Middle frontal gyrus (tissue), 1 donor: ENCODE measurements at regions not wholly inside any gene's neighbourhood (a gene's known extent, or its start where the extent isn't known, plus 50 kb on each side); places are given as distances from the start of the nearest gene placed in this dataset.
"Not testable (repeated sequence)": the region's sequence is repeated elsewhere in the genome, so short reads cannot be mapped to it uniquely, and the experiment has no call there.

Source experiments
- DNase-seq: peaks from one replicate; pipeline ENCODE4 v3.0.0-alpha.2; 2015; ENCODE audit warnings: low spot score; ENCODE audit errors: extremely low spot score

DNA sequence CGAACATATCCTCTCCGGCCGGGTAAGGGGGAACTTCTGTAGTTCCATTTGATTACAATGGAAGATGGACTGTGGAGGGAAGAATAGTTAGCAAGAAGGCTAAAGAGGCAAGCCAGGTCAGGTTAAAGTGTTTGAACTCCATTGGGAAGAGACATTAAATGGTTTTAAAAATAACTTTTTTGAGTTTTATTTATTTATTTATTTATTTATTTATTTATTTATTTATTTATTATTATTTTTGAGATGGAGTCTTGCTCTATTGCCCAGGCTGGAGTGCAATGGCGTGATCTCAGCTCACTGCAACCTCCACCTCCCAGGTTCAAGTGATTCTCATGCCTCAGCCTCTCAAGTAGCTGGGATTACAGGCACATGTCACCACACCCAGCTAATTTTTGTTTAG, 441.9 kb downstream of the TOX3 start:
- DNase-seq, result not testable (repeated sequence)

DNA sequence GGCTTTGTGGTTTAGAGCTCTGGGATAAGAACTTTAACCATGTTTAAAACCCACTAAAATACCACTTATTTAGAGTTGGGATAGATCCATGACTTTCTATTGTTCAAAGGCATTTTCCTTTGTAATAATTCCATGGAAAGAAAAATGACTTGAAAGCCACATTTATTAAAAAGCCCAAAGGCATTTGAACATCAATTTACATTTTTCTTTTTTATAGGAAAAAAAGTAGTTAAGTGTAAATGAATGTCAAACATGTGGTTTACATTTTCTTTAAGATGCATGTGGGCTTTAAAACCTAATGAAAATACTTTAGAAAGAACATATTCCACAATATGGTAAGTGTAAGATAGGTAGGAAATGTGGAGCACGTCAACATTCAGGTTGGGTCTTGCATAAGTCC, 443.2 kb downstream of the TOX3 start:
- DNase-seq, result no peak

DNA sequence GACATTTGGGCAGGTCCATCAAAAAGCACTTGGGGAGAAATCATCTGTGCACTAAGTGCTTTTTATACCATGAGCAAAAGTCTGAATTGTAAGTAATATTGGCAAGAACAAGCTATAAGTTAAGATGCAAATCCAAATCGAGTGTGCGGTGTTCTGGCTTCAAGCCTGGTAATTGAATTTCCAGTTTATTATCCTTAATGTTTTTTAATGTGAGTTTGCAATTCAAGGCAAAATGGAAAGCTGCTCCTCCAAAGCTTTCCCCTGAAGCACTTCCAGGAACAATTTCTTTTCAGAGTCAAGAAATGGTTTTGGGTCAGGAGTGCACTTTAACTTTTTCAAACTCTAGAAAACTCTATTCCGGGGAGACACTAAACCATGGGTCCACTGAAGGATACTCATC, 445.7 kb downstream of the TOX3 start:
- DNase-seq, result no peak

DNA sequence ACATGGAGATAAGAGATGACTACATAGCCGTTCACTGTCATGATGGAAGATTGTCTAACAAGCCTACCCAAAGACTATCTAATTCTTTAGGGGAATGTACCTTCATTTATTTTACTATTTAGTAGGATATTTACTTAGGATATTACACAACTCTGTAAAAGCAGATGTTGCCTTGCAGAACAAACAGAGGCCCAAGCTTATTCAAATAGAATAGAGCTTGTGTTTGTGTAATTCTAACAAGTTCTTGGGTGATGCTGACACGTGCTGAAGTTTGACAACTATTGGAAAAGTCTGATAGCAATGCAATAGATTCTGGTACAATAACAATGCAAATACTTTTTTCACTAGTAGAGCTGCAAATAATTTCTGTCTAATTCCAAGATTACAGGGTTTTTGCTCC, 447.6 kb downstream of the TOX3 start:
- DNase-seq, result no peak

DNA sequence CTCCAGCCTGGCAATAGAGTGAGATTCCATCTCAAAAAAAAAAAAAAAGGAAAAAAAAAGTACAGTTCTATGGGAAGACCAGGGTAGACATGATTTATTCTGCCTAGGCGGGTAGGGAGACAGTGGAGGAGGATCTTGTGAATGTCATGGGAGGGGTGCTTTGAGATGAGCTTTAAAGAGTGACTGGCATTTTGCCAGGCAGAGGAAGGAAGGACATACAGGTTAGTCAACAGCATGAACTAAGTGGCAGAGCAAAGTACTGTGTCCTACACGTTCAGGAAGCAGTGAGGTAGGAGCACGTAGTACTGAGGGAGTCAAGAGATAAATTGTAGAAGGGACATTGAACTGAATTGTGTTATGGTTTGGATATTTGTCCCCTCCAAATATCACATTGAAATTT, 451.5 kb downstream of the TOX3 start:
- no peak for DNase-seq

DNA sequence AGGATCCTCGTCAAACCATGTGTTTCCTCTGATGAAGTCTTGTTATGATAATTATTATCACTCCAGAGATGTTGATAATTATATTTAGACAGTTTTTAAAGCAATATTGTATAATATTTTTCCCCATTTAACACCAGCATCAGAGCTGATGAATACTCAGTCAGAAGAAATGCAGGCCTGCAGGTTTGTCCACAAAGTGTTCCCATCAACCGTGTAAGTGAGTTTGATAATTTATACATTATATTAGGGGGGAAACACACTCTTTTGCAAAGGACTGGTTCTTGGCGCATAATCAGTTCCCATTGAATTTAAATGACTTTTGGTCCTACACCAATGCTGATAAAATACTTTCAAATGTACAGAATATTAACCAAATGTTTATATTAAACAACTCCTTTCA, 454.8 kb downstream of the TOX3 start:
- no peak for DNase-seq

DNA sequence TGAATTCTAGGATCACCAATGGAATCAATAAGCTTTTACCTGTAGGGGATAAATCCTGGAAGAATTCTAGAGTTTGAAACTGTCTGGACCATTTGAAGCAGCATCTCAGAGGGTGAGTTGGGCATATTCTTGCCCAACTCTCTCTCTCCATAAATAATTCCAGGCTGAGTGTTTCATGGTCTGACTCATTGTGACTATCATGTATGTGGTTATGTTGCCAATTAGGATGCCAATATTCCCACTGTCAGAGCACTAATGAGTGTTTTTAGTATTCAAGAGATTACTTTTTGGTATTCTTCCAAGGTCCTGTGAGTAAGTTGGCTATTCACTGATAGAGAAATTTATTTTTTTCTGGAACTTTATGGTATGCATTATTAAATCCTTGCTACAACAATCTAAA, 456.9 kb downstream of the TOX3 start:
- DNase-seq, result no peak

DNA sequence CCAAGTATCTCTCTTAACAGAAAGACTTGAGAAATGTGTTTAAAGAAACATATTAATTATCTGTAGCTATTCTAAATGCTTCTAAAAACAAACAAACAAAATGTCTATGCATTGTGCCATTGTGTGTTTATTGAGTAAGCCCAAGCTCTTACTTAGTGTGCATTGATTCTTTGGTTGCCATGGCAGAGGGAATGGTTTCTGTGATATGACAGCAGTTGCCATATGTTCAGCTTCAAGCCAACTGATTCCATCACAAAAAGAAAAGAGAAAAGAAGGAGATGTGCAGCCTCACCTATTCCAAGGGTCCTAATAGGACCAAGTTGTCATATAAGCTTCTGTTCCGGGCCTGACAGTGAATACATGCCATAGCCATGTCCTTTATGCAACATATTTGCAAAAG, 457.5 kb downstream of the TOX3 start:
- no peak for DNase-seq

DNA sequence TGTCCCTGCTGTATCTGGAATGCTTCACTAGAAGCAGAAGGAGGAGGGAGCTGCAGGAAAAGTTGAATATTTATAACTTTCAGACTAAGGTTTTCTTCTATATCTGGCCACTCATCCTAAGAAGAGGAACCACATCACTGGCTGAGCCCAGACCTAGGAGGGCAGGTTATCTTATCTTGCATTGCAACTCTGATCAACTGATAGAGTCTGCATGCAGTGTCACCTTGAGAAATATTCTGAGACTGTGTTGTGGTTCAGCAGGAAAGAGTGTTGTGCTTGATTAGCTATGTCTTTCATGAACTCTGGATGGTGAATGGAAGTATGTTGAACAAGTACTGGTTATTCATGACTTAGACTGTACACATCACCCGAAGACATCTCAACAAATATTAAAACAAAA, 460.0 kb downstream of the TOX3 start:
- no peak for DNase-seq

DNA sequence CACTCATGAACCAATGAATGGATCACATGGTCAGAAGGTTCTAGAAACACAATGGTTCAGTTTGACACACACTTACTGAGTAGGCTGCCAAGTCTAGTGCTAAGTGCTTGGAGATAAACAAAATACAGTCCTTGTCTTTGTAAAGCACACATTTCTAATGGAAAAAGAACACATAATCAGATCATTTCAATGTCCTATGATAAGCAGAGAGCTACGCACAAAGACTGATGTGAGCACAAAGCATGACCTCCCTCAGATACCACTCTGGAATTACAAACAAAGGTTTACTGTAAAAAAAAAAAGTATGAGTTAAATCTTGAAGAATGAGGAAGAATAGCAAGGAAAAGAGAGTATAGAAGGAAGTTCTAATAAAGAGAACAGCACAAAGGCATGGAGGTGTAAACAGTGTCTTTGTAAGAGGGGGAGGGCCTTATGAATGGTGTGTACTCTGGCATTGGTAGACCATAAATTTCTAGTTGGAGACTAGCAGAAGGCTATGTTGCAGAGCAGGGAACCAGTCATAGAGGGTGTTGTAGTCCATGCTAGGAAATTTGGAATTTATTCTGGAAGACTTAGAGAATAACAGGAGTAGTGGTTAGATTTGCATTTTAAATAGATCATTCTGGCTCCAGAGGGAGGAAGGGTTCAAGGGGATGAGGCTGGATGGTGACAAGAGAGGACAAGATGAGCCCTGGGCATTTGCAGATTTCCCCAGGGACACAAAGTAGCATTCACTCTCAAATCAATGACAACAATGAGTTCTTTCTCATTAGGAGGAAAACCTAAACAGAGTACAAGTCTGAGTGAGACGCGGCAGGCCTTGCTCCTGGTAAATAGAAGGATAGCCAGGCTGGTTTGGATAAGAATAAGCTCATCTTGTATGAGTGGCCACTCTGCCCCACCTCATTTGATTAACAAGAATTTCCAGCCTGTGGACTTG, 468.0 kb downstream of the TOX3 start:
- no peak for DNase-seq

DNA sequence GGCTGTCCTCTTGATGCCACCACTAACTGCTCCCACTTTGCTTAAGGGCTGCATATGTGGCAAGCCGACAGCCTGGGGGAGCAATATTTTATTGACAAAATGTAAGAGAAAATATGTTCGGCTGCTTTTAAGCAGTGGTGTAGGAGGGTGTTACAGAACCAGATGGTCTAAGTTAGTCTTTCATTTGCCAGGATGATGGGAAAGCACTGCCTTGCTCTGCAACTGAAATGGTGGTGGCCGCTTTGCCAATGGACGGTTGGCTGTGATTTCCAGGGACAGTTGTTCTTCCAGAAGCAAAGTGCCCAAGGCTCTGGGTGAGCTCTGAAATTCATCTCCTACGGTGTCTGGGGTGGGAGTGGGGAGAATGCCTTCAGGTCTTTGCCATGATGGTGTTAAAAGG, 469.3 kb downstream of the TOX3 start:
- no peak for DNase-seq

DNA sequence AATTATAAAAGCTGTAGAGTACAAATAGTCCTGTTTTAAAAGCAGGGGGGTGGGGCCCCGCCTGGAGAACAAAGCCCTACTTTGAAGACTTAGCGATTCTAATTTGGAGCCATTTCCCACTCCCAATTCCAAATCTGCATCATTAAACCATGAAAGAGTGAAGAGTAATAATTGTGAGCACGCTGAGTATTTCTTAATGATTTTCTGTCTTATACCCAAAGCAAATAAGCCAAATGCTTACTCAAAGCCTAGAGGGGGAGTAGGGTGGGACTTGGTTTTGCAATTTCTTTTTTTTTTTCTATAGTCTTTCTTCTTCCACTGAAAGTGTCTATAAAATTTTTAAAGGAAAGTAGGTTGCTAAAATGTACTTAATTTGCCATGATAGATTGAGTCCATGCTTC, 470.1 kb downstream of the TOX3 start:
- no peak for DNase-seq

DNA sequence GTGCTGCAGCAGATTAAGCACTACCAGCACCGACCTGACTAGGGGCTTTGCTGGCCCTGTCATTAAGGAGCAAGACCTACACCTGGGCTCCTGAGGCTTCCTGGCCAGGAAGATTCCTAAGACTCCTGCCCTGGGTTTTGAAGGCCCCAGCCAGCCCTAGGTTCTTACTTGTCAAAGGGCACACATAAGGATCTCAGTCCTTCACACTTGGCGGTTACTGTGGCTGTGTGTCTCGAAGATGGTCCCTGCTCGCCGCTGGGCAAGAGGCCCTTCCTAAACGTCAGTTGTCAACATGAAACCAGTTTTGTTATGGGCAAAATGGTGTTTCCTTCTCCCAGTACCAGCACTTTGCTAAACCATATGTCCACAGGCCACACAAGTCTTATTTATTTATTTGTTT, 470.6 kb downstream of the TOX3 start:
- DNase-seq, result no peak

DNA sequence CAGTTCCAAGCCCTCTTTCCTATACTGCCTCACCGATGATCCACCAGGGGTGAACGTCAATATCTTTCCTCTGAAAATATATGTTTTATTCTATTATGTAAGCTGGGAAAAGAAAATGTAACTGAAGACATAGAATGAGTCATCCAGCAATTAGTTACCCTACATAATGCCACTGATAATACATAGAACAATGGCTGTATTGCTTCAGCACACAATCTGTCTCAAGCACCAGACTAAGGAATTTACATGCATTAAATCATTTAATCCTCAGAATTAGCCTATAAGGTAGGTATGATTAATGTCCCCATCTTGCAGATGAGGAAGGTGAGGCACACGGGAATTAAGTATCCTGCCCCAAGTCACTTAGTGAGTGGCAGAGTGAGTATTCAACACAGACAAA, 472.8 kb downstream of the TOX3 start:
- DNase-seq, result no peak

DNA sequence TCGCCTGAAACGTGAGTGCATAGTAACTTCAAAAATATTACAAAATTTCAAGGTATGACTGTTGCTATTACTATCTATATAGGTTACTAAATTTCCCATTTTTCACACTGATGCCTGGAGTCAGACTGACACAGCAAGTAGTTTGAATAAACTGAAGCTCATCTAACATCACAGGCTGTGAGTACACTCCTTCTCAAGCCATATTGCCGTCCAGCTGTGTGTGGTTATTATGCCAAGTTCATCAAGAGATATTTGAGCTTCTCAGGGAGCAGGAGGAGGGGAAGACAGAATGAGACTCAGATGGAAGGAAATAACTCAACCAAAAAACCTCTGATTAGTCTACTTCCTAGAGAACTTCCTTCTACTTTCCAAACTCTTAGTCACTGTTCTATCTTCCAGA, 473.9 kb downstream of the TOX3 start:
- DNase-seq, result no peak

DNA sequence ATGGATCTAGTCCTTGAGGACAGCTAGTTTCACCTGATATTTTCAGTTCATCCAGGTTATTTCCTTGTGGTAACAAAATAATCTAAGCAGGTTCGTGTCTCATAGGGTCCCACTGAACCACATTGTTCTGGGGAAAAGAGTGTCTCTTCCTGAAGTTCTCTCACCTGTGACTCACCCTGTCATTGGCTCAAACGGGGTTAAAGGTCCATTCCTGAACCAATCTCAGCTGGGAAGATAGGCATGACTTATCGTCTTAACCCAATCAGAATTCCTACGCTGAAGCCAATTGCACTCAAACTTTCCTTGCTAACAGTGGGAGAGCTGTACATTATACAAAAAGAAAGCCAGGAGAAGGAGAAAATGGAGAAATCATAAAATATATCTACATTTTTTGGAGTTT, 475.8 kb downstream of the TOX3 start:
- no peak for DNase-seq

DNA sequence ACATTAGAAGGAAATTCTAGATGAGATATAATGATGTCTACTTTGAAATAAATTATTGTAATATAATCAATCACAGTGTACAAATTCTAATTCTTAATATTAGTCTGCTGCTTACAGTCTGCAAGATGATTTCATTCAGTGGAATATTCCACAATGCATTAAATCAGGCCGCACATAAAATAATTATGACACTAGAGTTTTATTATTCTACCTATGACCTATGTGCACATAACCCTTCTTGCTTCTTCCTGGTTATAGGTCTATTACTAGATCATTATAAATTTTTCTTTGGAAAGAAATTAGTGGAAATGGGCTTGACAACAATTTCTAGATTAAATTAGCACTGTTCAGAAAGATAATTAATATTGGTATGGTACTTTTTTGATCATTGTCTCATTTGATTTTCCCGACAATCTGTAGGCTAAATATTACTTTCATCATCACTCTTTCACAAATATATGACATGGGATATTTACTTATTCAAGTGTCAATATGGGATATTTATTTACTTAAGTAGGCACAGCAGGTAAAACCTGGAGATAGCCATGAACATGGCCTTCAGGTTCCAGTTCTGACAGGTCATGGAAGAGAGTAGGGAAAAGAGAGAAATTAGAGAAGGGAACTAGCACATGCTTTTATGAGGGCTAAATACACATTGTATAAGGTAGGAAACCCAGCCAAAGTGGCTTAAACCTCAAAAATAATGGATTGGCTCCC, 476.4 kb downstream of the TOX3 start:
- no peak for DNase-seq

DNA sequence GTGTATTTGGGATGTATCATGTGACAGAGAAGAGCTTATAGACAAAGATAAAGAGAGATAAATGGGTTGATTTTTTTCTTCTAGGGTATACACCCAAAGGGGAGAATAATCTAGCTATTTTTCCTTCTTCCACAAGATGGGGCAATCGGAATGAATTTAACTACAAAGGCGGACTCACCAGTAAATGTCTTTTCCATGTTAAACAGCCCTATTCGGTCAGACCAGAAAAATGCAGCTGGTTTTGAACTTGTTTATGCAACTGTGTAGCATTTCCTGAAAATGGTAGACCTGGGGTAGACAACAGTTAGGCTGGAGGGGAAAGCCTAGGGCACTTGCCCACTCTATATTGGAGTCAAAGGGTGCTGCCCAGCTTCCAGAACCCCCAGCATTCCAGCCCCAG, 477.1 kb downstream of the TOX3 start:
- peak; percentile 47 for DNase-seq

DNA sequence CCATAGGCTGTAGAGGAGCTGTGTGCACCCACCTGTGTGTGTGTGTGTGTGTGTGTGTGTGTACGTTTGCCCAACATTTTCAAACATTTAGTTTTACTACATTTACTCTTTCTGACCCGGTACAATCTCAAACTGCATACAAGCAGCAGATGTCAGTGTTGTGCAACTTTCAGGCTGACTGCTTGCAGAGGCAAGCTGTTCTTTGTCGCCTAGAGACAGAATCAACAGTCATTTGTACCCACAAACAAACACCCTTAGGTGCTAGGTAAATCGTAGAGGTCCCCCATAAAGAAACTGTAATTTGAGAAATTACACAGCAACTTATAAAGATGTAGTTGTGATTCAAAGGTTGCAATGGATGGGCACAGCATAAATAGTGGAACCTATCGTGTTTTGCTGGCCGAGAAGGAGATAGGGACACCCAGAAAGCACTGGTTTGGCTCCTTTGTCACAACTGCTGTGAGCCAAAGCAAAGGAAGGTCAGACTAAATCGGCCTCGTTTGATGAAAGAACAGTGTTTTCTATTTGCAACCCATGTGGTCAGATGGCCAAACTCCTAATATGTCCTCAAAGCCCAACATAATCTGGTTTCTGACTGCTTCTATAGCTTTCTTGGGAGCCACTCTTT, 478.4 kb downstream of the TOX3 start:
- DNase-seq, result peak; percentile 56

DNA sequence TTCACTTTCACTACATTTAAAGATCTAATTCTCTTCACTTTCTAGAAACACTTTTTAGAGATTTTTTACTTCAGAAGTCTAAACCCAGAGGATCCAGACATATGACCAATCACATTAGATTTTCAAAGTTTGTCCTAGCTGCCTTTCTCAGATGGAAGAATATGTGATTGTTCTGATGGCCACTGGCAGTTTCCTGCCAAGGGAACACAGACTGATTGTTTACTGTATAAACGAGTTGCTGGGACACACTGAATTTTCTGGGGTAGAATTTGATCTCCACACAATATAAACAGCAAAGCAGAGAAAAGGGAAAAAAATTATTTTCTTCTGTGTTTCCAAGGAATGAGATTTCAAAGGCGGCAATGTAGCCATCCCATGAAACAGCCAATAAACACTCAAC, 480.0 kb downstream of the TOX3 start:
- DNase-seq, result no peak

DNA sequence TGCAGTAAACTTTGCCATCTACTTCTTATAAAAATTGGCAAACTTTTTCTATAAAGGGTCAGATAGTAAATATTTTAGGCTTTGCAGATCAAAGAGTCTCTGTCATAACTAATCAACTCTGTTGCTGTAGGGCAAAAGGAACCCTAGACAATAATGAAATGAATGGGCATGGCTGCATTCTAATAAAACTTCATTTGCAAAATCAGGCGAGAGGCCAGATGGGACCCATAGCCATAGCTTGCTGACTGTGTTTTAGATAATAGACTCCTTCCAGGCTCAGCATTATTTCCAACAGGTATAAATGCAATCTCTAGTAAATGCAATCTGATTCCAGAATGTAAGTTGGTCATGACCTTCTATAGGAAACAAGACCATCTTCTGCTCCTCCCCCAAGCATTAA, 490.7 kb downstream of the TOX3 start:
- DNase-seq, result no peak

DNA sequence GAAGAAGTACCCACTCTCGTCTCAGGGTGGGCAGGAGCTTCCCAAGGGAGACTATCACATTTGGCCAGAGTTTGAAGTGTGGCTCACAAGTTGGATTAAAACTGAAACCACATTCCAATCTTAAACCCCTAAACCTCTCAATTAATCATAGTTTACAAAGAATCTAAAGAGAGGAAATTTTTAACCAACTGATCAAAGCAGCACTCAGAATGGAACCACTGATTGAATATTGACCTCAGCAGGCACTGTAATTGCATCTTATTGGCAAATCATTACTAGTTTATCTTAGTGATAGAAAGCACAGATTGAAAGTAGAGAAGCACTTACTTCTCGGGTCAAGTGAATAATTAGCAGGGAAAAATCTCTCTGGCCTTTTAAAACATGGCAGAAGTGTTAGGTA, 491.6 kb downstream of the TOX3 start:
- no peak for DNase-seq
